Stomach (tissue), 4 donors: ENCODE measurements at regions not wholly inside any gene's neighbourhood (a gene's known extent, or its start where the extent isn't known, plus 50 kb on each side); places are given as distances from the start of the nearest gene placed in this dataset.

Source experiments
- POLR2A ChIP-seq, 4 donors: fragments of 450-650 bp; IDR thresholded peaks; one replicate each; pipeline ENCODE4 v1.6.1; 2016; ENCODE audit warnings: antibody characterized with exemption in 4 of 4, control low read depth in 2 of 4, mild to moderate bottlenecking in 1 of 4, moderate library complexity in 1 of 4
- POLR2AphosphoS5 ChIP-seq, 3 donors: sonication (generic); formaldehyde crosslinking; IDR thresholded peaks; one replicate each; pipeline ENCODE4 v1.6.1; 2016; ENCODE audit warnings: antibody characterized with exemption in 3 of 3
- TF ChIP-seq, protein P1 (sequence below), 7 experiments: fragments of 450-650 bp in 4 of 7; fragments of 200-600 bp in 3 of 7; sonication (generic) in 3 of 7; IDR thresholded peaks; one replicate each; pipeline ENCODE4 v1.5.1; 2016 to 2019; ENCODE audit warnings: antibody characterized with exemption in 7 of 7, control low read depth in 2 of 7, mild to moderate bottlenecking in 1 of 7

DNA sequence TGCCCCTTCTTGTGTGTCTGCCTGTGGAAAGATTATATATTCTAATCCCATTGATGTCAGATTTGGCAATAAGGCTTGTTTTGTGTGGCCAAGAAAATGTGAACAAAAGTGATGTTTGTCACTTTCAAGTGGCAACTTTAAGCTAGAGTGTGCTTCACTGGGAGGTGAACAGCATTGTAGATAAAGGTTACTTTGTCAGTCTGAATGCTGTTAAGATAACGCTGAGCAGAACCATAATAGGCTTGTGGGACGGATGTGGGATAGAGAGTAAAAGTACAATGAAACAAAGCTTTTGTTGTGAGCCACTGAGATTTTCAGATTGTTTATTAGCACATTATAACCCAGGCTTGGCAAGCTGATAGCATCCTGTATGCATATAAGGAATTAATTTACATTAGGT is 303.8 kb upstream of the MAN1A1 start:
- TF ChIP-seq, protein P1, sequence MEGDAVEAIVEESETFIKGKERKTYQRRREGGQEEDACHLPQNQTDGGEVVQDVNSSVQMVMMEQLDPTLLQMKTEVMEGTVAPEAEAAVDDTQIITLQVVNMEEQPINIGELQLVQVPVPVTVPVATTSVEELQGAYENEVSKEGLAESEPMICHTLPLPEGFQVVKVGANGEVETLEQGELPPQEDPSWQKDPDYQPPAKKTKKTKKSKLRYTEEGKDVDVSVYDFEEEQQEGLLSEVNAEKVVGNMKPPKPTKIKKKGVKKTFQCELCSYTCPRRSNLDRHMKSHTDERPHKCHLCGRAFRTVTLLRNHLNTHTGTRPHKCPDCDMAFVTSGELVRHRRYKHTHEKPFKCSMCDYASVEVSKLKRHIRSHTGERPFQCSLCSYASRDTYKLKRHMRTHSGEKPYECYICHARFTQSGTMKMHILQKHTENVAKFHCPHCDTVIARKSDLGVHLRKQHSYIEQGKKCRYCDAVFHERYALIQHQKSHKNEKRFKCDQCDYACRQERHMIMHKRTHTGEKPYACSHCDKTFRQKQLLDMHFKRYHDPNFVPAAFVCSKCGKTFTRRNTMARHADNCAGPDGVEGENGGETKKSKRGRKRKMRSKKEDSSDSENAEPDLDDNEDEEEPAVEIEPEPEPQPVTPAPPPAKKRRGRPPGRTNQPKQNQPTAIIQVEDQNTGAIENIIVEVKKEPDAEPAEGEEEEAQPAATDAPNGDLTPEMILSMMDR (IDR thresholded peaks at IDR 0.05): no peak
- TF ChIP-seq POLR2A (IDR thresholded peaks at IDR 0.05) (no peak), POLR2AphosphoS5 (IDR thresholded peaks at IDR 0.05) (no peak)
